CD14-positive monocyte (primary cell): ENCODE measurements at regions not wholly inside any gene's neighbourhood (a gene's known extent, or its start where the extent isn't known, plus 50 kb on each side); places are given as distances from the start of the nearest gene placed in this dataset.

Experiments
- DNase-seq, 3 donors: peaks; one replicate each; pipeline ENCODE4 v3.0.0-alpha.2; 2011 to 2022
- H2AFZ ChIP-seq: 2 replicates; pipeline ENCODE4 v1.6.0; 2012; ENCODE audit warnings: mild to moderate bottlenecking, low read depth, low read length, inconsistent platforms; ENCODE audit not compliant: insufficient read depth, poor library complexity, severe bottlenecking
- H3K27ac ChIP-seq, 2 donors: 1 replicate in 1 of 2; 2 replicates in 1 of 2; pipeline ENCODE4 v1.5.1; 2012 to 2013; ENCODE audit warnings: low read length in 2 of 2, control low read depth in 1 of 2, inconsistent platforms in 1 of 2, low read depth in 1 of 2, mild to moderate bottlenecking in 1 of 2
- H3K27me3 ChIP-seq, 2 donors: one replicate each; pipeline versions ENCODE4 v1.6.0 to v1.6.1; 2011 to 2013; ENCODE audit warnings: low read length in 2 of 2; ENCODE audit not compliant: control insufficient read depth in 2 of 2, insufficient read depth in 2 of 2
- H3K36me3 ChIP-seq, 2 donors: replicated peaks in 1 of 2; 1 replicate in 1 of 2; 2 replicates in 1 of 2; pipeline versions ENCODE4 v1.5.1 to v1.6.1; 2012 to 2013; ENCODE audit warnings: low read length in 2 of 2, control low read depth in 1 of 2, inconsistent platforms in 1 of 2, mild to moderate bottlenecking in 1 of 2; ENCODE audit not compliant: insufficient read depth in 2 of 2, control insufficient read depth in 1 of 2
- H3K4me1 ChIP-seq, 2 donors: 1 replicate in 1 of 2; 2 replicates in 1 of 2; pipeline versions ENCODE4 v1.5.1 to v1.6.1; 2012 to 2013; ENCODE audit warnings: low read length in 2 of 2, control low read depth in 1 of 2, inconsistent platforms in 1 of 2, mild to moderate bottlenecking in 1 of 2, moderate library complexity in 1 of 2; ENCODE audit not compliant: insufficient read depth in 2 of 2, control insufficient read depth in 1 of 2
- H3K4me2 ChIP-seq: replicated peaks from 2 replicates; pipeline ENCODE3; 2012; ENCODE audit warnings: low read length, moderate library complexity, mild to moderate bottlenecking; ENCODE audit not compliant: poor library complexity, severe bottlenecking; ENCODE audit errors: extremely low read depth
- H3K4me3 ChIP-seq, 3 experiments: fragments of 200-600 bp in 1 of 3; sonication (generic) in 1 of 3; replicated peaks in 1 of 3; 1 replicate in 2 of 3; 2 replicates in 1 of 3; pipeline ENCODE4 v1.5.1; 2011 to 2013; ENCODE audit warnings: low read length in 3 of 3, mild to moderate bottlenecking in 3 of 3, control low read depth in 2 of 3, low read depth in 2 of 3, inconsistent platforms in 1 of 3, moderate library complexity in 1 of 3
- H3K79me2 ChIP-seq: 2 replicates; pipeline ENCODE4 v1.6.0; 2012; ENCODE audit warnings: mild to moderate bottlenecking, control low read depth, inconsistent platforms, low read length, moderate library complexity; ENCODE audit not compliant: insufficient read depth
- H3K9ac ChIP-seq: 2 replicates; pipeline ENCODE4 v1.6.0; 2017; ENCODE audit warnings: low read length, mild to moderate bottlenecking; ENCODE audit not compliant: insufficient read depth, poor library complexity, severe bottlenecking
- H3K9me3 ChIP-seq, 2 donors: replicated peaks in 1 of 2; 1 replicate in 1 of 2; 2 replicates in 1 of 2; pipeline versions ENCODE4 v1.5.1 to v1.6.1; 2012 to 2013; ENCODE audit warnings: low read length in 2 of 2, control low read depth in 1 of 2; ENCODE audit not compliant: control insufficient read depth in 1 of 2, insufficient read depth in 1 of 2
- H4K20me1 ChIP-seq: 2 replicates; pipeline ENCODE4 v1.6.0; 2012; ENCODE audit warnings: mild to moderate bottlenecking, low read length, control low read depth, moderate library complexity; ENCODE audit not compliant: insufficient read depth
- H3K27ac Mint-ChIP-seq, 7 donors: one replicate each; pipeline ENCODE4 v1.8.0; 2020; ENCODE audit warnings: mild to moderate bottlenecking in 7 of 7, mixed read lengths in 7 of 7, moderate library complexity in 6 of 7, inconsistent platforms in 2 of 7
- H3K27me3 Mint-ChIP-seq, 3 donors: one replicate each; pipeline ENCODE4 v1.8.0; 2021 to 2022; ENCODE audit warnings: low read depth in 3 of 3, mild to moderate bottlenecking in 3 of 3, mixed read lengths in 3 of 3, moderate library complexity in 3 of 3, inconsistent platforms in 1 of 3
- H3K36me3 Mint-ChIP-seq, 2 donors: one replicate each; pipeline ENCODE4 v1.8.0; 2020; ENCODE audit warnings: mixed read lengths in 2 of 2, inconsistent platforms in 1 of 2, mild to moderate bottlenecking in 1 of 2
- H3K4me1 Mint-ChIP-seq: one replicate; pipeline ENCODE4 v1.8.0; 2020; ENCODE audit warnings: mild to moderate bottlenecking, mixed read lengths
- H3K4me3 Mint-ChIP-seq, 2 donors: one replicate each; pipeline ENCODE4 v1.8.0; 2020; ENCODE audit warnings: mild to moderate bottlenecking in 2 of 2, mixed read lengths in 2 of 2, moderate library complexity in 1 of 2
- H3K9me3 Mint-ChIP-seq, 7 donors: one replicate each; pipeline ENCODE4 v1.8.0; 2020 to 2022; ENCODE audit warnings: mixed read lengths in 7 of 7, mild to moderate bottlenecking in 6 of 7, moderate library complexity in 6 of 7, inconsistent platforms in 2 of 7
- WGBS: methylation state at CpG from one replicate; pipeline ENCODE4 v1.1.5; 2013; ENCODE audit warnings: missing lambda C conversion rate; ENCODE audit not compliant: insufficient coverage; 5-methylcytosine and 5-hydroxymethylcytosine counted together
- intact Hi-C, 2 donors: fragments of 100-400 bp; cut with micrococcal nuclease; formaldehyde crosslinking; loops; one replicate each; pipeline versions ENCODE4 v1.15.0 to v1.15.1; 2023
- TF ChIP-seq, protein P1 (sequence below): fragments of 200-600 bp; IDR thresholded peaks from one replicate; pipeline ENCODE4 v1.8.0; 2022; ENCODE audit warnings: antibody characterized with exemption, mild to moderate bottlenecking

DNA sequence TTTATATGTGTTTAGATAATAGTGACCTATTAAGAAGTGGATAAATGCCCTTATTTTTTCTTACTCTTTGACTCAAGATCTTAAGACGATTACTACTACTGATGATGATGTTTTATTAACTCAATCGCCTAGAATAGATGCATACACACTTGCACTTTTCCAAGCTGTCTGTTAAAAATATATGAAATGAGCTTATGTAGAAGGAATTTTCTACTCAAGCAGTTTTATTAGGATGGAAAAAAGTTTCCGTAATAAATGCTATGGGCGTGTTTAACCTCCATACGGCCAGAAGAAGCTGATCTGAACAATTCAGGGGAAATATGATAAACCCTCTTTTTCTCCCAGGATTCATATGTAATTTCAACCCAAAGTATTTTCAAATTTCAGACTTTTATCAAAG, 455.7 kb upstream of the MPDZ start:
- DNase-seq: no peak
- Histone ChIP-seq H2AFZ (no peak overlapping the region), H3K4me3 (no peak overlapping the region), H4K20me1 (no peaks in the 10 kb centered on the region), H3K4me2 (no peak overlapping the region), H3K9me3 (no peaks in the 10 kb centered on the region), H3K27me3 (no peaks in the 10 kb centered on the region), H3K27ac (no peak overlapping the region), H3K36me3 (no peaks in the 10 kb centered on the region), H3K9ac (no peak overlapping the region), H3K4me1 (no peaks in the 10 kb centered on the region), H3K79me2 (no peaks in the 10 kb centered on the region)
- Mint-ChIP-seq H3K9me3 (peaks cover 1 to 16% (median 6%) of the 10 kb centered on the region in 7 donors), H3K4me1 (no peaks in the 10 kb centered on the region), H3K4me3 (no peak overlapping the region), H3K36me3 (no peaks in the 10 kb centered on the region), H3K27me3 (peaks cover 0 to 2% (median 0%) of the 10 kb centered on the region in 3 donors), H3K27ac (no peak overlapping the region)
- TF ChIP-seq, protein P1, sequence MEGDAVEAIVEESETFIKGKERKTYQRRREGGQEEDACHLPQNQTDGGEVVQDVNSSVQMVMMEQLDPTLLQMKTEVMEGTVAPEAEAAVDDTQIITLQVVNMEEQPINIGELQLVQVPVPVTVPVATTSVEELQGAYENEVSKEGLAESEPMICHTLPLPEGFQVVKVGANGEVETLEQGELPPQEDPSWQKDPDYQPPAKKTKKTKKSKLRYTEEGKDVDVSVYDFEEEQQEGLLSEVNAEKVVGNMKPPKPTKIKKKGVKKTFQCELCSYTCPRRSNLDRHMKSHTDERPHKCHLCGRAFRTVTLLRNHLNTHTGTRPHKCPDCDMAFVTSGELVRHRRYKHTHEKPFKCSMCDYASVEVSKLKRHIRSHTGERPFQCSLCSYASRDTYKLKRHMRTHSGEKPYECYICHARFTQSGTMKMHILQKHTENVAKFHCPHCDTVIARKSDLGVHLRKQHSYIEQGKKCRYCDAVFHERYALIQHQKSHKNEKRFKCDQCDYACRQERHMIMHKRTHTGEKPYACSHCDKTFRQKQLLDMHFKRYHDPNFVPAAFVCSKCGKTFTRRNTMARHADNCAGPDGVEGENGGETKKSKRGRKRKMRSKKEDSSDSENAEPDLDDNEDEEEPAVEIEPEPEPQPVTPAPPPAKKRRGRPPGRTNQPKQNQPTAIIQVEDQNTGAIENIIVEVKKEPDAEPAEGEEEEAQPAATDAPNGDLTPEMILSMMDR: no peak
- intact Hi-C loops: no loop called here
- WGBS: no CpG with 5 or more reads among the region's 5 CpGs

GRCh38 chr9:13734601-13735000, 455.1 kb upstream of the MPDZ start:
- intact Hi-C loops: no loop called here
- Mint-ChIP-seq H3K27me3 (peaks cover 0 to 2% (median 0%) of the 10 kb centered on the region in 3 donors), H3K9me3 (peaks cover 1 to 16% (median 6%) of the 10 kb centered on the region in 7 donors), H3K27ac (no peak overlapping the region), H3K4me1 (no peaks in the 10 kb centered on the region), H3K4me3 (no peak overlapping the region), H3K36me3 (no peaks in the 10 kb centered on the region)
- WGBS: no CpG with 5 or more reads among the region's 3 CpGs
- H3K79me2 ChIP-seq: no peaks in the 10 kb centered on the region
- no peak for DNase-seq
- TF ChIP-seq, protein P1: no peak
- no peak overlapping the region for H3K9ac ChIP-seq
- H3K4me1 ChIP-seq: no peaks in the 10 kb centered on the region
- no peak overlapping the region for H3K4me3 ChIP-seq
- H4K20me1 ChIP-seq: no peaks in the 10 kb centered on the region
- H2AFZ ChIP-seq: no peak overlapping the region
- no peaks in the 10 kb centered on the region for H3K36me3 ChIP-seq
- no peaks in the 10 kb centered on the region for H3K9me3 ChIP-seq
- H3K27ac ChIP-seq: no peak overlapping the region
- H3K27me3 ChIP-seq: no peaks in the 10 kb centered on the region
- no peak overlapping the region for H3K4me2 ChIP-seq
